Skin epidermis (tissue), 12 donors: ENCODE measurements at regions not wholly inside any gene's neighbourhood (a gene's known extent, or its start where the extent isn't known, plus 50 kb on each side); places are given as distances from the start of the nearest gene placed in this dataset.
"Not testable (repeated sequence)": the region's sequence is repeated elsewhere in the genome, so short reads cannot be mapped to it uniquely, and the experiment has no call there.

Experiments
- H3K27ac ChIP-seq, 21 experiments: fragments of 200-600 bp; sonication (generic) in 11 of 21; one replicate each; pipeline ENCODE4 v1.5.0; 2020; ENCODE audit warnings: mild to moderate bottlenecking in 3 of 21, inconsistent platforms in 2 of 21, moderate library complexity in 2 of 21
- H3K4me3 ChIP-seq, 7 experiments: fragments of 200-600 bp; sonication (generic) in 2 of 7; one replicate each; pipeline ENCODE4 v1.5.0; 2020; ENCODE audit warnings: inconsistent platforms in 2 of 7, mild to moderate bottlenecking in 2 of 7, moderate library complexity in 1 of 7

DNA sequence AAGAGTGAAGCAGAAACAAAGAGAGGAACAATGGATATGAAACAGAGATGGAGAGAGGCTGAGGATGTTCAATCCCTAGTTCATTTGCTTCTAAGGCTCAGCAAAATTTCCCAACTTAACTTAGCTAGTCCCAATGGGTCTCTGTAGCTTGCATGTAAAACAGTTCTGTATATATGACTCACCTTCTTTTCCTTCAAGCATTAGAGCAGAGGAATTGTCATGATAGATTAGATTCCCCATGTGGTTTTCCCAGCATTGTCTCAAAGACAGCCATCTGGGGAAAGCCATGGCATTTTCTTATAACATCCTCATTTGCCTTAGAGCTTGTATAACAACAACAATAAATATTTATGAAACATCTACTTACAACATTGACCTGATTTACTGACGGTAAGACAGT is 93.9 kb upstream of the GATB start:
- Histone ChIP-seq H3K27ac (no peak overlapping the region), H3K4me3 (no peak overlapping the region)

DNA sequence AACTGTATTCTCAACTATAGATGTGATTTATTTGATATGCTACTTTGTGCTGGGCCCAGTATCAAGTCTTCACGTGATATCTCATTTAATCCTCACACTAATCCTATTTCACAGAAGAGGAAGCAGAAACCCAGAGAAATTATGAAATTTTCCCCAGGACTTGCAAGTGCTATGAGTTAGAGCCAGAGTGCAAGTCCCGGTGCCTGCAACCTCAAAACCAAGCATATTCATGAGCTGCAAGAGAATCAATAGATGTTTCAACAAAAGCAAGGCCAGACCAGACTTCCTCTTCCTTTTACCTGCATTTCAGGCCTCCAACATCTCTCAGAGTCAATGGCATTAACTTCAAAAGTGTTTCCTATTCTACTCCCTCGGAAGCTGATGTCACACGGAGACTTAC is 92.2 kb upstream of the GATB start:
- no peak overlapping the region for H3K4me3 ChIP-seq
- H3K27ac ChIP-seq: no peak overlapping the region

DNA sequence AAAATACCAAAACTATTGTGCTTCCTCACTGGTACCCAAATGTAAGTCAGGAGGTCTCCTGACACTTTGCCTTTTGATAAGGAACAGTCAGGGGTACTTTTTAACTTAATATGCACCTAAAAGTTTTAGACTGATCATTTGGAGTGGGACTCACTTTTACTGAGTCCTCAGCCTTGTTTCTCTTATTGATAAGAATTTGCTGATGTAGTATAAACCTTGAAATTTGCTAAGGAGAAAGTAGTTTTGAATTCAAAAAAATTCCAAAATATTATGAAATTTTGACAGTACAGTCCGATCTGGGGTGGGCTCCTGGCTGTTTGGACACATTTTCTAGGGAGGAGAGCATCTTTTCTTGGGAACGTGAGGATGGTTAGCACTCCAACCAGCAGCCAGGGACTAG is 91.4 kb upstream of the GATB start:
- no peak overlapping the region for H3K27ac ChIP-seq
- H3K4me3 ChIP-seq: no peak overlapping the region

DNA sequence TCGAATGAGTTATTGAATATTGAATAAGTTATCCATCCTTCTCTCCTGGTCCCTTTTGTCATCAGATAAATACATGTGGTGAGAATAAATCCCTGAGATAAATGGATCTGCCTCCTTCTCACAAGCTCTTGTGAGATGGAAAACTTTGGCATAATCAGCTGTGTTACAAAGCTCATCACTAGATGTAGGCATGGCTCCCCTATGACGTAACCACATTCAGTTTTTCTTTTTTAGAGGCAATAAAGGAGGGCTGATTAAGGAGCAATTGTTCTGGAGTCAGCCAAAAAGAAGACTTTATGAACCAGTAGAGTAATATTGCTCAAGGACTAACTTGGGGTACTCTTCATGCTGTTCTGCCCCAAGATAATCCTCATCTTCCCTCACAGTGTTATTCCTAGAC is 90.5 kb upstream of the GATB start:
- H3K27ac ChIP-seq: peak overlapping the region in 4 of 21 experiments; percentile 36 to 46 (median 42)
- H3K4me3 ChIP-seq: no peak overlapping the region

DNA sequence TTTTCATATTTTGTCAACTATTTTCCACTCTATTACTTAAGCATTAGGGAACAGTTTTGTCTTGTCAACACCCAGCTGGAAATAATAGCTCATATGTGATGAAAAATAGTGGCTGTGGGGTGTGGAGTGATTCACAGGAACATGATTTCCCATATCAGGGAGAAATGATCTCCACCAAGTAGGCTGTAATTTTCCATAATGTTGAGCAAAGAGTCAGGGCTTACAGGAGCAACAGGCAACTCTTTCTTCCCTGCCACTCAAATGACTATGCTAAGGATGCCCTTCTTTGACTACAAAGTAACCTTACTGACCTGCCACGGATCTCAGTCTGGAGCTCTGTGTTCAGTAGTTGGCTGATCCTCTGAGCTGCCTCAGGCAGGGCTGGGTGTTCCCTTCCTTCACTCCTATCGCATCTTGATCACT is 90.0 kb upstream of the GATB start:
- Histone ChIP-seq H3K27ac (peak overlapping the region in 4 of 21 experiments; percentile 36 to 46 (median 42)), H3K4me3 (no peak overlapping the region)

DNA sequence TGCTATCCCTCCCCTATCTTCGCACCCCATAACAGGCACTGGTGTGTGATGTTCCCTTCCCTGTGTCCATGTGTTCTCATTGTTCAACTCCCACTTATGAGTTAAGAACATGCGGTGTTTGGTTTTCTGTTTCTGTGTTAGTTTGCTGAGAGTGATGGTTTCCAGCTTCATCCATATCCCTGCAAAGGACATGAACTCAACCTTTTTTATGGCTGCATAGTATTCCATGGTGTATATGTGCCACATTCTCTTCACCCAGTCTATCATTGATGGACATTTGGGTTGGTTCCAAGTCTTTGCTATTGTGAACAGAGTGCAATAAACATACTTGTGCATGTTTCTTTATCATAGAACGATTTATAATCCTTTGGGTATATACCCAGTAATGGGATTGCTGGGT is 84.7 kb upstream of the GATB start:
- not testable (repeated sequence) for H3K27ac ChIP-seq, H3K4me3 ChIP-seq

DNA sequence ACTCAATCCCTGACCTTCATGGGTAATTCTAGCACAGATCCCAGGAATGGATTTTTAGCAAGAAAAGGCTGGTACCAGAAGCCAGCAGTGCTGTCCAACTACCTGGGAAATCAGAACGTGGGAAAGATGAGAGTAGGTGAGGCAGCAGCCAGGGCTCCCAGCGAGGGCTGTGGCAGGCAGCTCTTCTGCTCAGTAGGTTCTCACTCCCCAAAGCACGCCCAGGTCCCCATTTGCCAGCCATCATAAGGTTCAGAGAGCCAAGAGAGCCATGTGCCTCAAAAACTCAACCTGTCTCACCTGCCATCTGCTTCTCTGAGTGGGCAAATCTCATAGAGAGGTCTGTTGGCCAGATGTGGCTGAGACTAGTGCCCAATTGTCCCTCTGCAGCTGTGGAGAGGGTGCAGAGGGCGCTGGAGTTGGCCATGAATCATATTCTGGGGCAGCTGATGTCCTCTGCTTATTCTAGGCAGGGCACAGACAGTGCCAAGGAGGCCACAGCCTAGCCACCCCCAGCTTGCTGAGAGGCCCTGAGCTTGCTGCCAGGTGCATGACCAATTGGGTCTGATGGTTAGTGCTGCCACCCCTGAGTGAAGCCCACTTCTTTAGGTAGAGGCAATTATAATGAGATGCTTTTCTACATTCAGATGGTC is 81.7 kb upstream of the GATB start:
- H3K4me3 ChIP-seq: no peak overlapping the region
- no peak overlapping the region for H3K27ac ChIP-seq

DNA sequence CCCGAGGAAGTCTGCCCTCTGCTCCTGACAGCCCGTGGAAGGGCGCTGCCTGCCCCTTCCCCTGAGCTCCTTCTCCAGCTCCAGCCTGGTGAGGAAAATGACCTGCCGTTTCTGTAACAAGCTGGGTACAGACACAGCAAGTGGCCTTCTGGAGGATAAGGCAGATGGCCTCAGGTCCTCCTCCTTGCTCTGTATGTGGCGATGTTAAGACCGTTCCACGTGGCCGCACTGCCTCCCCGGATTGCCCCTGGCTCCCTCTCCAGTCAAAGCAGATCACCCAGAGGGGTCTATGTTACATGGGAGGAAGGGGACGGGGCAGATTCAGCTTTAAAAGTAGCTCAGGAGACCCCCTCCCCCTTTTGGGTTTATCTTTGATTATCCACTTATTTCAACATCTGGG is 80.3 kb upstream of the GATB start:
- Histone ChIP-seq H3K4me3 (no peak overlapping the region), H3K27ac (no peak overlapping the region)

DNA sequence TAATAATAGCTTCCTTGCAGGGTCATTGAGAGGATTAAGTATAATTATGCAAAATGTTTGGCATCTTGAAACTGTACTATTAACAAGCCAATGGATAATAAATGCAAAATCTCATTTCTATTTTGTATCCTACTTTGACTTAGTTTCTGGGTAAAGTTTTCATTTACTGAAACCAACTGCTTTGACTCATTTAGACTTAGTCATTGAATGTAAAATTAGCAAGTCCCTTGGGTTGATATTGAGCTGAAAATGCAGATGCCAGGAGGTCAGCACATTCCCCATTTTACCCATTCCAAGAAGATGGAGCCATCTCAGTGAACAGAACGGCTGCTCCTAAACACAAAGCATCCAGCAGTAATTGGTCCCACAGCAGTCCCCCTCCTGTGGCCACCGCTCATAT is 74.7 kb upstream of the GATB start:
- H3K4me3 ChIP-seq: no peak overlapping the region
- no peak overlapping the region for H3K27ac ChIP-seq

DNA sequence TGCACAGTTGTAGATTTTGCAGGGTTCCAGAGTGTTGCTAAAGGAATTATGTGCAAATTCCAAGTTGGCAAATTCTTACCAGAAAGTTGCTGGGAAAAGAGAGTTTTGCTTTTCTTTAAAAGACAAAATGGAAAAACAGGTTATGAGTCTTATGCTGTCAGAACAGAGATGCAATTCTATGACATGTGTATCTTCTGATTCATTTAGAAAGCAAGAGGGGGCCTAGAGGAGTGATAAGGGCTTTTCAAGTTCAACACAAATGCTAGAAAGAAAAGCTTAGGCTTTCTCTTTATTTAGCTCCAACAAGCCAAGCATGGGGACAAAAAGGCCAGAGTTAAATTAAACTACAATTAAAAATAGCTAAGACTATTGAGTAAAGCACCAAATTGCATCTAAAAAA is 72.4 kb upstream of the GATB start:
- no peak overlapping the region for H3K4me3 ChIP-seq
- no peak overlapping the region for H3K27ac ChIP-seq

DNA sequence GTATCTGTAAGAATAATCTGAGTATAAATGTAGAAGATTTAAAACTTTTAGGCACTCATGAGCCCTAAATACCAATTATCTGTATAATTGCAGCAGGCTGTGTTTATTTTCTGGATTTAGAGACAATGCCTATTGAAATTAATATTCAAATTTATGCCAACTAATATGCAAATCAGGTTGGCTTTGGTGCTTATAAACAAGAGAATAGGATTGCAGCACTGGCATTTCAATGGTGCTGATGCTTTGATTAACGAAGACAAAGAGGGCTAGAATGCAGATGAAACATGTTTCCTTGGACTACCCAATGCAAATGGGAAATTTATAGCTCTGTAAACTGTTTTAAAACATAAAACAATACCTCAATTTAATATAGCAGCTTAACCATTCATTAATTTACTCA is 70.7 kb upstream of the GATB start:
- Histone ChIP-seq H3K27ac (no peak overlapping the region), H3K4me3 (no peak overlapping the region)

DNA sequence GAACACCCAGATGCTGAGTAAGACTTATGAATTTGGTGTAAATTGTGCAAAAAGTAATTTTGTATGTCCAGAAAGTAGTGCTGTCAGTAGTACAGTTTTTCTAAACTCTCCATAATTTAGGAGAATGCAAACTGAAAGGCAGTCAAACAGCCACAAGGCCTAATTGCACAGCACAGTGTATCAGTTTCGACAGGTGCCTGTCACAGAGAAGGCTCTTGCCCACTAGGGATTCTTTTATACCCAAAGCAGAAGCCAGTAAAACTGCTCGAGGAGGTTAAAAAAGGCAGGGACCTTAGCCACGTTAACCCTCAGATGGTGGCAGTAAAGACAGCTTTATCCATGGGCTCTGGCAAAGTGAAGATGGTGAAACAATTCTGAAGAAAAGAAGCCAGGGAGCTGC is 69.4 kb upstream of the GATB start:
- Histone ChIP-seq H3K27ac (no peak overlapping the region), H3K4me3 (no peak overlapping the region)

DNA sequence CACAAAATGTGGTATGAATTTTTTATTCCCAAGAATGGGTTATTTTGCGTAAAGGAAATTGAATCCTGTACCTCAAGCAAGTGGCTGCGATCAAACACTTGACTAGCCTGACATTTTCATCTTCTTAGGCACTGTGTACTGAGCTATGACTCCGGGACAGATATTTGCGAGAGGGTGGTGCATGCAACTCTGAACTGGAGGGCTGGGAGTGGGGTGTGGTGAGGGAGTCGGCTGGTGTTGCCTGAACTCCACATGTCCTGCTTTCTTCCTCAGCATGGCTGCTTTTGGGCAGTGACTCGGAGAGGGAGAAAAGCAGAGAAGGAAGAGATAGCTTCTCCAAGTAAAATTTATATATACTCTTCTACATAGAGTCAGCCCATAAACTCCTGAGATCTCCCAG is 68.5 kb upstream of the GATB start:
- H3K4me3 ChIP-seq: no peak overlapping the region
- H3K27ac ChIP-seq: no peak overlapping the region

DNA sequence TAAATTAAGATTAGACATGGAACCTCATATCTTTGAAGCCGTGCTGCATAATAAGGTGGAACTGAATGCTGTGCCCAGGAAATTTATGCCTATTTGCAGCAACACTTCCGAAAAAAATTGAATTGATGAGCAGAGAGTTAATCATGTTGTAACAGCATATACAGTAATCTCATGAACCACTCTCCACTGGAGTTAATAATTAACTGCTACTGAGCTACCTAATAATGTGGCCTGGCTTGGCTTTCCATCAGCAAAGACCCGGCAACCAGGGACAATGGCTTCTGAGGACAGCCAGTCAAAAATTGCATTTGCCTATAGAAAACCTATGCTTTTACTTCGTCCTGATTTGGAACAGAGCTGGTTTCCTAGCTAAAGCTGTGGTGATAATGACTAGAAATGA is 63.8 kb upstream of the GATB start:
- no peak overlapping the region for H3K27ac ChIP-seq
- H3K4me3 ChIP-seq: no peak overlapping the region

DNA sequence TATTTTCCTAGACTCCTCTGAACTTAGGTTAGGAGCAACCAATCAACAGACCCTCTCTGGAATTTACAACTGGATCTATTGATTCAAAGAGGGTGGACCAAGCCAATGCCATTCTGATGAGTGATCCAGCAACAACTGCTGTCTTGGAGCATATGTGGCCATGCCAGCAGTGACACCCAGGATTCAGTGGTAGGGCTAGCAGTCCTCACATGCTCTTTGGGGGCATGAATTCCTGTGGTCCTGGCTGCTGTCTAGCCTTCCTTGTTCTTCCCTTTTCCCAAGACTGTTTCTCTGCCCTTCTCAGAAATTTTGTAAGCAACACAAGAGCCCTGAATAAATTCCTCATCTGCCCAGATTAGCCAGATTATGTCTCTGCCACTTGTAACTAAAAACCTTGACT is 61.5 kb upstream of the GATB start:
- Histone ChIP-seq H3K4me3 (no peak overlapping the region), H3K27ac (no peak overlapping the region)

DNA sequence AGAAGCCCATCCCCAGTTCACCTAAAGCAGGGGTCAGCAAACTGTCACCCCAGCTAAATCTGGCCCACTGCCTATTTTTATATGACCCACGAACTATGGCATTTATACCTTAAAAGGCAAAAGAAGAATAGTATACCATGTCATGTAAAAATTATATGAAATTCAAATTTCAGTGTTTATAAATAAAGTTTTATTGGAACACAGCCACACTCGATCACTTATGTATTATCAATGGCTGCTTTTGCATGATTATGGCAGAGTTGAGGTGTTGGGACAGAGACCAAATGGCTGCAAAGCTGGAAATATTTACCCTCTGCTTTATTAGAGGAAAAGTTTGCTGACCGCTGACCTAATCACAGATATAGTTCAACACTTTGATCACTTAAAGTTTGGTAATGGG is 59.2 kb upstream of the GATB start:
- no peak overlapping the region for H3K4me3 ChIP-seq
- no peak overlapping the region for H3K27ac ChIP-seq

DNA sequence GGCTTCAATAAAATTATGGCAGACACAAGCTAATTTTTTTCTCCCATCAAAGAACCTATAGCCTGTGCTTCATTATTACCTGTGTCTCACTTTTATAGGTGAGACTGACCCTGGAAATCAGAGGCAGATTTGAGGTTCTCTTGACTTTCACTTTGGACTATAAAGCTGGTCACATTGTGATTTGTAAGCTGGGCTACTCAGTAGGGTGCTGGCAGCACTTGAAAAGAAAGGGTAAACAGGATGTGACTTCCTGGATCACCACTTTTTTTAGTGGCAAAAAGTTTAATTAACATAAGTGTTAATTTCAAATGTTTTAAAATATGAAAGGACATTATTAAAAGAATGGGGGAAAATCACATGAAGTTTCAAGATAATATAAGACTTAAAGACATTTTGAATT is 50.6 kb upstream of the GATB start:
- no peak overlapping the region for H3K4me3 ChIP-seq

More for the DNA sequence above, 50.6 kb upstream of the GATB start:
- H3K27ac ChIP-seq: no peak overlapping the region
